Fibroblast of skin of back (primary cell): ENCODE measurements at regions not wholly inside any gene's neighbourhood (a gene's known extent, or its start where the extent isn't known, plus 50 kb on each side); places are given as distances from the start of the nearest gene placed in this dataset.
A peak's percentile ranks its signal among the peaks of the same experiment; 100 is the strongest.

Source experiments
- DNase-seq: peaks from one replicate; pipeline ENCODE4 v3.0.0-alpha.2; 2013

GRCh38 chr10:44627591-44628354 is 242.9 kb upstream of the CXCL12 start:
- peak; percentile 79 for DNase-seq

- peak; percentile 80 for DNase-seq
These were observed 244.0 kb upstream of the CXCL12 start for GRCh38 chr10:44628921-44629320.

GRCh38 chr10:44635176-44635575 is 250.3 kb upstream of the CXCL12 start:
- peak; percentile 31 for DNase-seq

- no peak for DNase-seq
These were observed 251.7 kb upstream of the CXCL12 start for GRCh38 chr10:44636625-44637024.

GRCh38 chr10:44640429-44640828 is 255.5 kb upstream of the CXCL12 start:
- DNase-seq, result no peak

GRCh38 chr10:44647473-44647872 is 262.6 kb upstream of the CXCL12 start:
- DNase-seq, result no peak

GRCh38 chr10:44647877-44648542 is 263.1 kb upstream of the CXCL12 start:
- DNase-seq, result peak; percentile 70

GRCh38 chr10:44650691-44651661 is 260.2 kb upstream of the TMEM72 start:
- no peak for DNase-seq

GRCh38 chr10:44651834-44652233 is 259.3 kb upstream of the TMEM72 start:
- no peak for DNase-seq

- no peak for DNase-seq
These were observed 251.8 kb upstream of the TMEM72 start for GRCh38 chr10:44659320-44659719.

- DNase-seq, result peak; percentile 50
These were observed 250.9 kb upstream of the TMEM72 start for GRCh38 chr10:44660271-44660670.

GRCh38 chr10:44662051-44662450 is 249.1 kb upstream of the TMEM72 start:
- peak; percentile 21 for DNase-seq

GRCh38 chr10:44668336-44668735 is 242.8 kb upstream of the TMEM72 start:
- no peak for DNase-seq

- DNase-seq, result no peak
These were observed 239.8 kb upstream of the TMEM72 start for GRCh38 chr10:44671319-44671718.

GRCh38 chr10:44673245-44673983 is 237.7 kb upstream of the TMEM72 start:
- DNase-seq, result no peak

- DNase-seq, result peak; percentile 48
These were observed 236.4 kb upstream of the TMEM72 start for GRCh38 chr10:44674536-44675386.

- DNase-seq, result no peak
These were observed 235.7 kb upstream of the TMEM72 start for GRCh38 chr10:44675387-44675874.

- no peak for DNase-seq
These were observed 230.4 kb upstream of the TMEM72 start for GRCh38 chr10:44680764-44681163.

- no peak for DNase-seq
These were observed 228.6 kb upstream of the TMEM72 start for GRCh38 chr10:44682507-44682906.

- no peak for DNase-seq
These were observed 226.5 kb upstream of the TMEM72 start for GRCh38 chr10:44684661-44685060.

GRCh38 chr10:44685220-44685619 is 225.9 kb upstream of the TMEM72 start:
- DNase-seq, result no peak
